ENCODE measurements at regions not wholly inside any gene's neighbourhood (a gene's known extent, or its start where the extent isn't known, plus 50 kb on each side); places are given as distances from the start of the nearest gene placed in this dataset.

- TF ChIP-seq CEBPB (tag; IDR thresholded peaks at IDR 0.05) (no peak), EZH2 (IDR thresholded peaks at IDR 0.05; ENCODE audit: borderline replicate concordance, low read depth, low read length) (no peak), MCM7 (IDR thresholded peaks at IDR 0.05) (no peak), KLF16 (IDR thresholded peaks at IDR 0.05) (no peak)
Observed at GRCh38 chr2:109059474-109060165, 69.4 kb upstream of the SH3RF3 start.
